ENCODE measurements at regions not wholly inside any gene's neighbourhood (a gene's known extent, or its start where the extent isn't known, plus 50 kb on each side); places are given as distances from the start of the nearest gene placed in this dataset.

- H3K9me3 ChIP-seq (ENCODE audit: insufficient read depth, low read length), result no peaks in the 10 kb centered on the region
- TF ChIP-seq SUZ12 (IDR thresholded peaks at IDR 0.05; ENCODE audit: extremely low read depth, insufficient read depth, insufficient read length) (no peak), YY1 (IDR thresholded peaks at IDR 0.05; ENCODE audit: insufficient read depth, insufficient read length) (no peak), ZNF274 (IDR thresholded peaks at IDR 0.05; ENCODE audit: low read depth, low read length) (no peak)
- DNase-seq (ENCODE audit: low read depth, low spot score), result no peak
- peaks cover 4% of the 10 kb centered on the region for H3K4me1 ChIP-seq (ENCODE audit: insufficient read depth, insufficient read length)
- H3K4me3 ChIP-seq (ENCODE audit: insufficient read length, low read depth), result no peak overlapping the region
- H3K36me3 ChIP-seq (ENCODE audit: insufficient read depth, insufficient read length, low read length), result no peaks in the 10 kb centered on the region
- H3K27me3 ChIP-seq (ENCODE audit: insufficient read depth, insufficient read length), result no peaks in the 10 kb centered on the region
- no peak overlapping the region for H3K9ac ChIP-seq (ENCODE audit: insufficient read length, low read depth)
Measured at GRCh38 chr1:64327119-64327518, 123.7 kb downstream of the UBE2U start.

DNA sequence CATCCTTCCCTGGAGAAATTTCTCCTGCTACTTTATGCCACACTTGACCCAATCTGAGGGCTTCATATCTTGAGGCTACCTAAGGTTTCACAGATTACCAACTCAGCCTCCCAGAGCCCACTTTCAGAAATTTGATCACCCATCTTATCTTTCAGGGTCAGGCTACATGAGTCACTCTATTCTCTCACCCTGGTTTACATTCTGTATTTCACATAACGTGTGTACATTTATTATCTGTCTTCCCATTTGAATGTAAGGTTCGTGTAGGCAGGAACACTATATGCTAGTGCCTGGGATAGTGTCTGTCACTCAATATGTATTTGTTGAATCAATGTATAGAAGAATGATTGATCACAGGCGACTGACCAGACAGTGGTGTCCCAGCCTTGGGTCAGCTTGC, 124.8 kb downstream of the UBE2U start:
- no peak overlapping the region for H3K4me3 ChIP-seq (ENCODE audit: insufficient read length, low read depth)
- no peaks in the 10 kb centered on the region for H3K36me3 ChIP-seq (ENCODE audit: insufficient read depth, insufficient read length, low read length)
- peaks cover 4% of the 10 kb centered on the region for H3K4me1 ChIP-seq (ENCODE audit: insufficient read depth, insufficient read length)
- H3K27me3 ChIP-seq (ENCODE audit: insufficient read depth, insufficient read length), result no peaks in the 10 kb centered on the region
- no peak overlapping the region for H3K9ac ChIP-seq (ENCODE audit: insufficient read length, low read depth)
- no peaks in the 10 kb centered on the region for H3K9me3 ChIP-seq (ENCODE audit: insufficient read depth, low read length)
- TF ChIP-seq SUZ12 (IDR thresholded peaks at IDR 0.05; ENCODE audit: extremely low read depth, insufficient read depth, insufficient read length), result no peak
- TF ChIP-seq ZNF274 (IDR thresholded peaks at IDR 0.05; ENCODE audit: low read depth, low read length), result no peak
- TF ChIP-seq YY1 (IDR thresholded peaks at IDR 0.05; ENCODE audit: insufficient read depth, insufficient read length), result no peak
- DNase-seq (ENCODE audit: low read depth, low spot score), result no peak

DNA sequence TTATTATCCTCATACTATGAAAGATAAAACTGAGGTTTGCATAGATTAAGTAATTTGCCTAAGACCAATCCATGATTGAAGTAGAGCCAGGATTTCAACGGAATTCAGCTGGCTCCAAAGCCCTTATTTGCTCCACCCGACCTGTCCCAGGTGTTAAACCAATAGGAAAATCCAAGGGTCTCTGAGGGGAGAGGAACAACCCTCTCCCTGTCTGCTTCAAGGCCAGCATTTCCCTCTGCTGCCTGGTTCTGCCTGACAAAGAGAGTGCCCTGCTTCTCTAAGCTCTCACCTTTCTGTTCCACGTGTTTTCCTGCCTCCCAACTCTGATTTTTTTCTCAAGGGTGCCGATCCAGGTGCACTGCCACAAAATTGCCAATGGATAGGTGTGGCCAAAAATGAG, 127.4 kb downstream of the UBE2U start:
- no peak overlapping the region for H3K4me3 ChIP-seq (ENCODE audit: insufficient read length, low read depth)
- no peak for DNase-seq (ENCODE audit: low read depth, low spot score)
- no peaks in the 10 kb centered on the region for H3K27me3 ChIP-seq (ENCODE audit: insufficient read depth, insufficient read length)
- H3K9me3 ChIP-seq (ENCODE audit: insufficient read depth, low read length), result no peaks in the 10 kb centered on the region
- no peaks in the 10 kb centered on the region for H3K36me3 ChIP-seq (ENCODE audit: insufficient read depth, insufficient read length, low read length)
- TF ChIP-seq ZNF274 (IDR thresholded peaks at IDR 0.05; ENCODE audit: low read depth, low read length), result no peak
- TF ChIP-seq SUZ12 (IDR thresholded peaks at IDR 0.05; ENCODE audit: extremely low read depth, insufficient read depth, insufficient read length), result no peak
- no peak for TF ChIP-seq YY1 (IDR thresholded peaks at IDR 0.05; ENCODE audit: insufficient read depth, insufficient read length)
- H3K4me1 ChIP-seq (ENCODE audit: insufficient read depth, insufficient read length), result peaks cover 4% of the 10 kb centered on the region
- no peak overlapping the region for H3K9ac ChIP-seq (ENCODE audit: insufficient read length, low read depth)

- Histone ChIP-seq H3K9me3 (ENCODE audit: insufficient read depth, low read length) (no peaks in the 10 kb centered on the region), H3K9ac (ENCODE audit: insufficient read length, low read depth) (no peak overlapping the region), H3K4me1 (ENCODE audit: insufficient read depth, insufficient read length) (no peaks in the 10 kb centered on the region), H3K4me3 (ENCODE audit: insufficient read length, low read depth) (no peak overlapping the region), H3K27me3 (ENCODE audit: insufficient read depth, insufficient read length) (peaks cover 20% of the 10 kb centered on the region), H3K36me3 (ENCODE audit: insufficient read depth, insufficient read length, low read length) (no peaks in the 10 kb centered on the region)
- DNase-seq (ENCODE audit: low read depth, low spot score), result no peak
- TF ChIP-seq YY1 (IDR thresholded peaks at IDR 0.05; ENCODE audit: insufficient read depth, insufficient read length) (no peak), SUZ12 (IDR thresholded peaks at IDR 0.05; ENCODE audit: extremely low read depth, insufficient read depth, insufficient read length) (no peak), ZNF274 (IDR thresholded peaks at IDR 0.05; ENCODE audit: low read depth, low read length) (no peak)
Measured at GRCh38 chr1:64335636-64336035, 132.2 kb downstream of the UBE2U start.

- no peak overlapping the region for H3K9ac ChIP-seq (ENCODE audit: insufficient read length, low read depth)
- no peak overlapping the region for H3K4me3 ChIP-seq (ENCODE audit: insufficient read length, low read depth)
- H3K4me1 ChIP-seq (ENCODE audit: insufficient read depth, insufficient read length), result no peaks in the 10 kb centered on the region
- no peak for TF ChIP-seq YY1 (IDR thresholded peaks at IDR 0.05; ENCODE audit: insufficient read depth, insufficient read length)
- TF ChIP-seq ZNF274 (IDR thresholded peaks at IDR 0.05; ENCODE audit: low read depth, low read length), result no peak
- TF ChIP-seq SUZ12 (IDR thresholded peaks at IDR 0.05; ENCODE audit: extremely low read depth, insufficient read depth, insufficient read length), result no peak
- no peaks in the 10 kb centered on the region for H3K36me3 ChIP-seq (ENCODE audit: insufficient read depth, insufficient read length, low read length)
- H3K27me3 ChIP-seq (ENCODE audit: insufficient read depth, insufficient read length), result peaks cover 38% of the 10 kb centered on the region
- H3K9me3 ChIP-seq (ENCODE audit: insufficient read depth, low read length), result no peaks in the 10 kb centered on the region
- no peak for DNase-seq (ENCODE audit: low read depth, low spot score)
Measured at GRCh38 chr1:64337475-64337874, 132.5 kb upstream of the CACHD1 start.

DNA sequence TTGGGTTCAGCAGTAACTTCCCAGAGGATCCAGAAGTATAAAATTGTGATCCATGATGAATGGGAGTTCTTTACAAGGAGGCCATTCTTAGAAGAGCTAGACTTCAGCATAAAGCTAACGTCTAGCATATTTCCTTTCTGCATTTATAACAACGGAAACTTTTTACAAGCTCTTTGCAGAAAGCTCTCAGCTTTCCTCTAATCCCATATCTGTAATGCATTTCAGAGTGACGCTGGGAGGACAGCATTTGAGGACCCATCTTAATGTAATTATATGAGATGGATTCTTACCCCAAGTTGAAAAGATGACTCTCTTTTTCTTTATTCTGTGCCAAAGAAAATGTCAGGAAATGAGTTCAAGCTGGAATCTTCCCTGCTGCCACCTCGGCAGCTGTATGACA, 132.0 kb upstream of the CACHD1 start:
- no peaks in the 10 kb centered on the region for H3K9me3 ChIP-seq (ENCODE audit: insufficient read depth, low read length)
- H3K27me3 ChIP-seq (ENCODE audit: insufficient read depth, insufficient read length), result peaks cover 43% of the 10 kb centered on the region
- no peaks in the 10 kb centered on the region for H3K4me1 ChIP-seq (ENCODE audit: insufficient read depth, insufficient read length)
- H3K9ac ChIP-seq (ENCODE audit: insufficient read length, low read depth), result no peak overlapping the region
- TF ChIP-seq YY1 (IDR thresholded peaks at IDR 0.05; ENCODE audit: insufficient read depth, insufficient read length) (no peak), ZNF274 (IDR thresholded peaks at IDR 0.05; ENCODE audit: low read depth, low read length) (no peak), SUZ12 (IDR thresholded peaks at IDR 0.05; ENCODE audit: extremely low read depth, insufficient read depth, insufficient read length) (no peak)
- DNase-seq (ENCODE audit: low read depth, low spot score), result no peak
- no peaks in the 10 kb centered on the region for H3K36me3 ChIP-seq (ENCODE audit: insufficient read depth, insufficient read length, low read length)
- H3K4me3 ChIP-seq (ENCODE audit: insufficient read length, low read depth), result no peak overlapping the region

DNA sequence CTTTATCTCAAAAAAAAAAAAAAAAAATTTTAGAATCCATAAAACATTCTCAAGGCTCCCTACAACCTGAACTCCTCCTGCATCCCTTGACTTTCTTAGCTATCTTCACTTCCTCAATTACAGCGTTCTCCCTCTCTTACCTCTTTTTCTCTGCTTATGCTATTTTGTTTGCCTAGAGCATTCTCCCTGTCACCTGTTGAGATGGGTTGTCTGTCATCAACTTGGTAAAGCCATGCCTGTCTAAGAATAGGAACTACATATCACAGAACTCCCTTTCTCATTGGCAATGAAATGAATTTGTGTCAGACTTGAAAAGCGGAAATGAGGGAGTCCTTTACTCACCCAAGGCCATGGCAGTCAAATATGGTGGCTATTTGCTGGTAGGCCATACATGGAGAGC, 129.6 kb upstream of the CACHD1 start:
- no peak for DNase-seq (ENCODE audit: low read depth, low spot score)
- H3K36me3 ChIP-seq (ENCODE audit: insufficient read depth, insufficient read length, low read length), result no peaks in the 10 kb centered on the region
- TF ChIP-seq ZNF274 (IDR thresholded peaks at IDR 0.05; ENCODE audit: low read depth, low read length) (no peak), YY1 (IDR thresholded peaks at IDR 0.05; ENCODE audit: insufficient read depth, insufficient read length) (no peak), SUZ12 (IDR thresholded peaks at IDR 0.05; ENCODE audit: extremely low read depth, insufficient read depth, insufficient read length) (no peak)
- H3K9ac ChIP-seq (ENCODE audit: insufficient read length, low read depth), result no peak overlapping the region
- H3K27me3 ChIP-seq (ENCODE audit: insufficient read depth, insufficient read length), result peaks cover 47% of the 10 kb centered on the region
- no peaks in the 10 kb centered on the region for H3K9me3 ChIP-seq (ENCODE audit: insufficient read depth, low read length)
- peaks cover 4% of the 10 kb centered on the region for H3K4me1 ChIP-seq (ENCODE audit: insufficient read depth, insufficient read length)
- H3K4me3 ChIP-seq (ENCODE audit: insufficient read length, low read depth), result no peak overlapping the region
